ENCODE measurements at regions not wholly inside any gene's neighbourhood (a gene's known extent, or its start where the extent isn't known, plus 50 kb on each side); places are given as distances from the start of the nearest gene placed in this dataset.
"Not testable (repeated sequence)": the region's sequence is repeated elsewhere in the genome, so short reads cannot be mapped to it uniquely, and the experiment has no call there.

DNA sequence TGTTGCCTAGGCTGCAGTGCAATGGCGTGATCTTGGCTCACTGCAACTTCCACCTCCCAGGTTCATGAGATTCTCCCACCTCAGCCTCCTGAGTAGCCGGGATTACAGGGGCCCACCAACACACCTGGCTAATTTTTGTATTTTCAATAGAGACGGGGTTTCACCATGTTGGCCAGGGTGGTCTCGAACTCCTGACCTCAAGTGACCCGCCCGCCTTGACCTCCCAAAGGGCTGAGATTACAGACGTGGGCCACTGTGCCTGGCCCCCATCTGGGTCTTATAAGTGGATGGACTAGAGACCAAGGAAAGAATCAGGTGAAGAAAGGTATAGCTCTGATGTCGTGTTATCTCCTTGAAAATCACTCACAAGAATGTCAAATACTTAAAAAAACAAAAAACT is 92.3 kb downstream of the RPL27A start:
- TF ChIP-seq, protein P1, sequence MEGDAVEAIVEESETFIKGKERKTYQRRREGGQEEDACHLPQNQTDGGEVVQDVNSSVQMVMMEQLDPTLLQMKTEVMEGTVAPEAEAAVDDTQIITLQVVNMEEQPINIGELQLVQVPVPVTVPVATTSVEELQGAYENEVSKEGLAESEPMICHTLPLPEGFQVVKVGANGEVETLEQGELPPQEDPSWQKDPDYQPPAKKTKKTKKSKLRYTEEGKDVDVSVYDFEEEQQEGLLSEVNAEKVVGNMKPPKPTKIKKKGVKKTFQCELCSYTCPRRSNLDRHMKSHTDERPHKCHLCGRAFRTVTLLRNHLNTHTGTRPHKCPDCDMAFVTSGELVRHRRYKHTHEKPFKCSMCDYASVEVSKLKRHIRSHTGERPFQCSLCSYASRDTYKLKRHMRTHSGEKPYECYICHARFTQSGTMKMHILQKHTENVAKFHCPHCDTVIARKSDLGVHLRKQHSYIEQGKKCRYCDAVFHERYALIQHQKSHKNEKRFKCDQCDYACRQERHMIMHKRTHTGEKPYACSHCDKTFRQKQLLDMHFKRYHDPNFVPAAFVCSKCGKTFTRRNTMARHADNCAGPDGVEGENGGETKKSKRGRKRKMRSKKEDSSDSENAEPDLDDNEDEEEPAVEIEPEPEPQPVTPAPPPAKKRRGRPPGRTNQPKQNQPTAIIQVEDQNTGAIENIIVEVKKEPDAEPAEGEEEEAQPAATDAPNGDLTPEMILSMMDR (IDR thresholded peaks at IDR 0.05): not testable (repeated sequence)
- TF ChIP-seq POLR2A (IDR thresholded peaks at IDR 0.05): not testable (repeated sequence)
